ENCODE measurements at regions not wholly inside any gene's neighbourhood (a gene's known extent, or its start where the extent isn't known, plus 50 kb on each side); places are given as distances from the start of the nearest gene placed in this dataset.
A peak's percentile ranks its signal among the peaks of the same experiment; 100 is the strongest.

DNA sequence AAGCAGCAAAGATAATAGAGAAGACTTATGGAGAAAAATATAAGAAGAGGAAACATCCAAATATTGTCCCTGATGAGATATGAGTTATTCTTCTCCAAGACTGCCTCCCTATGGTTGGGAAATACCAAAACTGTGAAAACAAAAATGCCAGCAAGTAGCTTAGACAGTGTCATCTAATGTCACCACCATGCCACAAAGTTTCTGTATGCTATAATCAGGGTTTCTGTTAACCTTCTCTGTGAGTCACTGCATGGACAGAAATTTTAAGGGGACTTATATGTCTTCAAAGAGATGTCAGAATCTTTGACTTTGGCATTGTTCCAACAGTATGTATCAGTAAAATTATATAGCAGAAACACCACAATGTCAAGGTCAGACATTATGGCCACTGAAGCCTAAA lies 222.6 kb downstream of the KDM5D start:
- Mint-ChIP-seq H3K36me3 (ENCODE audit: low read depth) (no peaks in the 10 kb centered on the region), H3K27me3 (no peaks in the 10 kb centered on the region), H3K4me3 (no peak overlapping the region), H3K9me3 (peaks cover 3% of the 10 kb centered on the region), H3K27ac (no peak overlapping the region), H3K4me1 (ENCODE audit: low read depth) (peaks cover 5% of the 10 kb centered on the region)
- intact Hi-C loops (cut with DNase I, micrococcal nuclease), result no loop called here
- Histone ChIP-seq H3K36me3 (ENCODE audit: insufficient read depth, low read length) (no peaks in the 10 kb centered on the region), H3K9me3 (ENCODE audit: control insufficient read depth in 1 of 2, insufficient read depth in 1 of 2, low read length in 2 of 2) (no peaks in the 10 kb centered on the region), H3K27ac (ENCODE audit: low read depth in 1 of 2, low read length in 2 of 2) (no peak overlapping the region), H3K27me3 (ENCODE audit: control insufficient read depth in 1 of 2, insufficient read depth in 2 of 2, low read length in 2 of 2) (no peaks in the 10 kb centered on the region), H3K4me1 (ENCODE audit: insufficient read depth, low read length) (no peaks in the 10 kb centered on the region), H3K4me3 (ENCODE audit: low read length) (no peak overlapping the region)
- ChIA-PET POLR2A (no interaction called here), CTCF (no interaction called here)
- ATAC-seq (ENCODE audit: poor library complexity) (no peak), DNase-seq (no peak)
- TF ChIP-seq CTCF (IDR thresholded peaks at IDR 0.05), result no peak

DNA sequence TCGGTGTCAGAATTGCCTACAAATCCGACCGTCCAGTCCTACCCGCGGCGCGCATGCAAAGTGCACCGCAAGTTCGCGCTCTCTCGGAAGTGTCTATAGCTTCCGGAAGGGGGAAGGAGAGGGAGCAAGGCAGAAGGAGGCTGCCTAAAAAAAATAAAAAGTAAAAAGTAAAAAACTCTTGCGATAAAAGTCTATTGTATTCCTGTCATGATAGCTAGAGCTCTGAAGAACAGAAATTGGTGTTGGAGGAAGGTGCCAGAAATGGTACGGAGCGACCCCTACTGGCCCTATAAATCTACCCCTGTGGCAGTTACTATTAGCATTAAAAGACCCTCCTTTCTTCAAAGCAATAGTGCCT lies 241.5 kb downstream of the KDM5D start:
- Mint-ChIP-seq H3K27ac (peak overlapping the region; percentile 85), H3K36me3 (ENCODE audit: low read depth) (peaks cover 16% of the 10 kb centered on the region), H3K9me3 (no peaks in the 10 kb centered on the region), H3K4me1 (ENCODE audit: low read depth) (peaks cover 44% of the 10 kb centered on the region), H3K27me3 (no peaks in the 10 kb centered on the region), H3K4me3 (peak overlapping the region; percentile 95)
- Histone ChIP-seq H3K27ac (ENCODE audit: low read depth in 1 of 2, low read length in 2 of 2) (no peak overlapping the region), H3K4me1 (ENCODE audit: insufficient read depth, low read length) (peaks cover 13% of the 10 kb centered on the region), H3K9me3 (ENCODE audit: control insufficient read depth in 1 of 2, insufficient read depth in 1 of 2, low read length in 2 of 2) (no peaks in the 10 kb centered on the region), H3K27me3 (ENCODE audit: control insufficient read depth in 1 of 2, insufficient read depth in 2 of 2, low read length in 2 of 2) (no peaks in the 10 kb centered on the region), H3K36me3 (ENCODE audit: insufficient read depth, low read length) (no peaks in the 10 kb centered on the region), H3K4me3 (ENCODE audit: low read length) (peak overlapping the region; percentile 58)
- DNase-seq (peak in 9 of 14 experiments; percentile 5 to 69 (median 29)), ATAC-seq (ENCODE audit: poor library complexity) (peak; percentile 41)
- intact Hi-C loops (cut with DNase I, micrococcal nuclease), result loop anchor here (1.0 to 5.0 kb wide), 4 partner anchors 59 to 70 kb away; no protein-coding TSS in a partner anchor
- CTCF ChIA-PET, result no interaction called here
- POLR2A ChIA-PET, result interaction anchor here (0.6 to 4.2 kb wide), 5 partner anchors 65 to 241 kb away, joined by 3 to 35 read pairs (median 4); partner anchors contain the start of gene KDM5D
- TF ChIP-seq CTCF (IDR thresholded peaks at IDR 0.05), result peak; percentile 45

- ATAC-seq (ENCODE audit: poor library complexity), result peak; percentile 72
- peaks cover 19% of the 10 kb centered on the region for H3K4me1 ChIP-seq (ENCODE audit: insufficient read depth, low read length)
- intact Hi-C loops (cut with DNase I, micrococcal nuclease), result loop anchor here (1.0 to 5.0 kb wide), 4 partner anchors 60 to 70 kb away; no protein-coding TSS in a partner anchor
- peak overlapping the region; percentile 85 for H3K27ac Mint-ChIP-seq
- peak in 8 of 14 experiments; percentile 0 to 65 (median 24) for DNase-seq
- no peaks in the 10 kb centered on the region for H3K9me3 Mint-ChIP-seq
- POLR2A ChIA-PET, result interaction anchor here (0.6 to 4.2 kb wide), 5 partner anchors 66 to 242 kb away, joined by 3 to 35 read pairs (median 4); partner anchors contain the start of gene KDM5D
- no peaks in the 10 kb centered on the region for H3K27me3 ChIP-seq (ENCODE audit: control insufficient read depth in 1 of 2, insufficient read depth in 2 of 2, low read length in 2 of 2)
- no peaks in the 10 kb centered on the region for H3K9me3 ChIP-seq (ENCODE audit: control insufficient read depth in 1 of 2, insufficient read depth in 1 of 2, low read length in 2 of 2)
- H3K36me3 Mint-ChIP-seq (ENCODE audit: low read depth), result peaks cover 16% of the 10 kb centered on the region
- CTCF ChIA-PET, result no interaction called here
- no peak overlapping the region for H3K27ac ChIP-seq (ENCODE audit: low read depth in 1 of 2, low read length in 2 of 2)
- H3K4me1 Mint-ChIP-seq (ENCODE audit: low read depth), result peaks cover 50% of the 10 kb centered on the region
- H3K36me3 ChIP-seq (ENCODE audit: insufficient read depth, low read length), result no peaks in the 10 kb centered on the region
- peak overlapping the region; percentile 58 for H3K4me3 ChIP-seq (ENCODE audit: low read length)
- H3K4me3 Mint-ChIP-seq, result peak overlapping the region; percentile 95
- H3K27me3 Mint-ChIP-seq, result no peaks in the 10 kb centered on the region
- no peak for TF ChIP-seq CTCF (IDR thresholded peaks at IDR 0.05)
These were observed 242.1 kb downstream of the KDM5D start for GRCh38 chrY:19502169-19503091.

Data from CD4-positive, alpha-beta T cell (primary cell).